Transverse colon (tissue), 4 donors: ENCODE measurements at regions not wholly inside any gene's neighbourhood (a gene's known extent, or its start where the extent isn't known, plus 50 kb on each side); places are given as distances from the start of the nearest gene placed in this dataset.

Experiments used
- DNase-seq: peaks from one replicate; pipeline ENCODE4 v3.0.0-alpha.2; 2019
- H3K27ac ChIP-seq, 4 donors: fragments of 200-600 bp; sonication (generic); 2 replicates each; pipeline ENCODE4 v1.5.1; 2016 to 2018; ENCODE audit warnings: inconsistent platforms in 4 of 4
- H3K27me3 ChIP-seq: fragments of 200-600 bp; sonication (generic); 2 replicates; pipeline ENCODE4 v1.5.1; 2017; ENCODE audit warnings: inconsistent platforms
- H3K36me3 ChIP-seq, 4 donors: fragments of 200-600 bp; sonication (generic); 2 replicates each; pipeline ENCODE4 v1.5.1; 2017 to 2019; ENCODE audit warnings: inconsistent platforms in 4 of 4
- H3K4me1 ChIP-seq, 4 donors: fragments of 200-600 bp; sonication (generic); 2 replicates each; pipeline ENCODE4 v1.5.1; 2017 to 2020; ENCODE audit warnings: inconsistent platforms in 4 of 4
- H3K4me3 ChIP-seq, 4 donors: fragments of 200-600 bp; sonication (generic); 1 replicate in 1 of 4; 2 replicates in 3 of 4; pipeline versions ENCODE4 v1.5.1 to v1.6.1; 2017 to 2019; ENCODE audit warnings: inconsistent platforms in 4 of 4
- H3K9me3 ChIP-seq, 2 donors: fragments of 200-600 bp; sonication (generic); 2 replicates each; pipeline ENCODE4 v1.5.1; 2017 to 2019; ENCODE audit warnings: inconsistent platforms in 2 of 2
- EP300 ChIP-seq: sonication (generic); formaldehyde crosslinking; IDR thresholded peaks from one replicate; pipeline ENCODE4 v1.6.1; 2017; ENCODE audit warnings: antibody characterized with exemption, low read depth
- POLR2A ChIP-seq: fragments of 450-650 bp; IDR thresholded peaks from one replicate; pipeline ENCODE4 v1.6.1; 2016; ENCODE audit warnings: antibody characterized with exemption, mild to moderate bottlenecking, moderate library complexity
- POLR2AphosphoS5 ChIP-seq, 3 donors: sonication (generic); formaldehyde crosslinking; IDR thresholded peaks; one replicate each; pipeline ENCODE4 v1.6.1; 2016; ENCODE audit warnings: antibody characterized with exemption in 3 of 3
- WGBS, 2 donors: methylation state at CpG; one replicate each; pipeline ENCODE4 v1.1.5; 2018; ENCODE audit warnings: low coverage in 1 of 2; 5-methylcytosine and 5-hydroxymethylcytosine counted together
- in situ Hi-C, 4 donors: fragments of 200-750 bp; cut with MboI; loops; one replicate each; pipeline versions ENCODE4 v1.15.0 to v1.15.1; 2017; ENCODE audit warnings: low sequenced_read_pairs in 3 of 4, low pct_ligation_motif_present in 1 of 4, low pct_unique_long_range_greater_than_20kb in 1 of 4
- intact Hi-C: fragments of 100-400 bp; cut with DNase I; formaldehyde crosslinking; loops from one replicate; pipeline ENCODE4 v1.15.1; 2023; ENCODE audit warnings: low total_unique reads
- TF ChIP-seq, protein P1 (sequence below), 5 experiments: fragments of 200-600 bp in 3 of 5; fragments of 450-650 bp in 2 of 5; sonication (generic) in 3 of 5; IDR thresholded peaks; 1 replicate in 2 of 5; 2 replicates in 3 of 5; pipeline ENCODE4 v1.5.1; 2016 to 2017; ENCODE audit warnings: antibody characterized with exemption in 5 of 5, inconsistent platforms in 3 of 5, mild to moderate bottlenecking in 2 of 5, moderate library complexity in 1 of 5

GRCh38 chr22:23511627-23512347 is 68.3 kb downstream of the IGLL1 start:
- H3K4me3 ChIP-seq: no peak overlapping the region
- no peaks in the 10 kb centered on the region for H3K27me3 ChIP-seq
- TF ChIP-seq, protein P1, sequence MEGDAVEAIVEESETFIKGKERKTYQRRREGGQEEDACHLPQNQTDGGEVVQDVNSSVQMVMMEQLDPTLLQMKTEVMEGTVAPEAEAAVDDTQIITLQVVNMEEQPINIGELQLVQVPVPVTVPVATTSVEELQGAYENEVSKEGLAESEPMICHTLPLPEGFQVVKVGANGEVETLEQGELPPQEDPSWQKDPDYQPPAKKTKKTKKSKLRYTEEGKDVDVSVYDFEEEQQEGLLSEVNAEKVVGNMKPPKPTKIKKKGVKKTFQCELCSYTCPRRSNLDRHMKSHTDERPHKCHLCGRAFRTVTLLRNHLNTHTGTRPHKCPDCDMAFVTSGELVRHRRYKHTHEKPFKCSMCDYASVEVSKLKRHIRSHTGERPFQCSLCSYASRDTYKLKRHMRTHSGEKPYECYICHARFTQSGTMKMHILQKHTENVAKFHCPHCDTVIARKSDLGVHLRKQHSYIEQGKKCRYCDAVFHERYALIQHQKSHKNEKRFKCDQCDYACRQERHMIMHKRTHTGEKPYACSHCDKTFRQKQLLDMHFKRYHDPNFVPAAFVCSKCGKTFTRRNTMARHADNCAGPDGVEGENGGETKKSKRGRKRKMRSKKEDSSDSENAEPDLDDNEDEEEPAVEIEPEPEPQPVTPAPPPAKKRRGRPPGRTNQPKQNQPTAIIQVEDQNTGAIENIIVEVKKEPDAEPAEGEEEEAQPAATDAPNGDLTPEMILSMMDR (IDR thresholded peaks at IDR 0.05): no peak
- no peak for TF ChIP-seq EP300
- TF ChIP-seq POLR2A: no peak
- no peak for TF ChIP-seq POLR2AphosphoS5 (IDR thresholded peaks at IDR 0.05)
- in situ Hi-C loops (no loop called here), intact Hi-C loops (no loop called here)
- no peaks in the 10 kb centered on the region for H3K4me1 ChIP-seq
- no peak for DNase-seq
- H3K36me3 ChIP-seq: no peaks in the 10 kb centered on the region
- H3K27ac ChIP-seq: peak overlapping the region in 3 of 4 donors; percentile 1 to 25 (median 20)
- 58% methylated on average over 18 of the region's 19 CpGs; no CpG with 5 or more reads in 1 of the 2 donors for WGBS, 2 donors
- no peaks in the 10 kb centered on the region for H3K9me3 ChIP-seq

DNA sequence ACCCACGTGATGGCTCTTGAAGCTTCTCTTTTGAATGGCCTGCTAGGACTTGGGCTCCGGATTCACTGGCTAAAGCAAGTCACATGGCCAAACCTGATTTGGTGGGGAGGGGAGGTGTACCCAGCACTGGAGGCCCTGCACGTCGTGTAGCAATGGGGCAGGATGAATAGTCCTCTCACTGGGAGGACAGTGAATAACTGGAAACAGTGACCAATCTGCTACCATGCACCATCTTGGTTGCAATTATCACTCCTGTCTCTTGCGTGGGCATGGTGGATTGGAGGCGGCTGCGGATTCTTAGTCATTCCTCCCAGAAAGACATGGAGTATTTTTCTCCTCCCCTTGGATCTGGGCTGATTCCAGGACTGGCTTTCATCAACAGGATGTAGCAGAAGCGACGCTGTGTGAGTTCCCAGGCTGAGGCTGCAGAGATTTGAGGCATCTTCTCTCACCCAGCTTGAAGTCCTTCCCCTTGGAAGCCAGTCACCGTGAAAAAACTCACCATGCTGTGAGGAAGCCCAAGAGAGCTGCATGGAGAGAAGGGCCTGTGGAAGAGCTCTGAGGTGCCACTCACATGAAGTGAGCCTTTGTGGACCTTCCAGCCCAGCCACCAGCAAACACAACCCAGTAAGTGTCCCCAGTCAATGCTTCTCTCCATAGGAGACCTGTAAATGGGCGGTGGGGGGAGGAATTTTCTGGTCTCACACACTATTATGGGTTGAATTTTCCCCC is 70.4 kb downstream of the IGLL1 start:
- H3K36me3 ChIP-seq: no peaks in the 10 kb centered on the region
- H3K27me3 ChIP-seq: no peaks in the 10 kb centered on the region
- H3K27ac ChIP-seq: no peak overlapping the region
- 77% methylated on average over 11 of the region's 11 CpGs; no CpG with 5 or more reads in 1 of the 2 donors for WGBS, 2 donors
- H3K9me3 ChIP-seq: no peaks in the 10 kb centered on the region
- H3K4me1 ChIP-seq: no peaks in the 10 kb centered on the region
- TF ChIP-seq POLR2AphosphoS5 (IDR thresholded peaks at IDR 0.05) (no peak), POLR2A (no peak), EP300 (no peak)
- TF ChIP-seq, protein P1 (IDR thresholded peaks at IDR 0.05): no peak
- H3K4me3 ChIP-seq: no peak overlapping the region
- in situ Hi-C loops: no loop called here
- intact Hi-C loops: no loop called here
- no peak for DNase-seq

- H3K36me3 ChIP-seq: no peaks in the 10 kb centered on the region
These were observed 75.6 kb downstream of the IGLL1 start for GRCh38 chr22:23504516-23504915.

More at GRCh38 chr22:23504516-23504915, 75.6 kb downstream of the IGLL1 start:
- in situ Hi-C loops: no loop called here
- TF ChIP-seq, protein P1 (IDR thresholded peaks at IDR 0.05): no peak
- TF ChIP-seq EP300 (no peak), POLR2A (no peak), POLR2AphosphoS5 (IDR thresholded peaks at IDR 0.05) (no peak)
- H3K27me3 ChIP-seq: no peaks in the 10 kb centered on the region
- H3K9me3 ChIP-seq: no peaks in the 10 kb centered on the region
- WGBS, 2 donors: 58% methylated on average over 10 of the region's 10 CpGs; no CpG with 5 or more reads in 1 of the 2 donors
- H3K27ac ChIP-seq: no peak overlapping the region
- intact Hi-C loops: no loop called here
- H3K4me1 ChIP-seq: no peaks in the 10 kb centered on the region
- H3K4me3 ChIP-seq: no peak overlapping the region
- no peak for DNase-seq
